ENCODE measurements at regions not wholly inside any gene's neighbourhood (a gene's known extent, or its start where the extent isn't known, plus 50 kb on each side); places are given as distances from the start of the nearest gene placed in this dataset.

- no peak for TF ChIP-seq CTCF (IDR thresholded peaks at IDR 0.05; ENCODE audit: extremely low read depth, insufficient read depth, missing control alignments)
- DNase-seq (ENCODE audit: low spot score) = no peak
- in situ Hi-C loops (cut with MboI; ENCODE audit: low pct_unique_long_range_greater_than_20kb, low sequenced_read_pairs, unreplicated experiment) = no loop called here
Observed at GRCh38 chr13:68199271-68199670, 969.1 kb upstream of the PCDH9 start.

DNA sequence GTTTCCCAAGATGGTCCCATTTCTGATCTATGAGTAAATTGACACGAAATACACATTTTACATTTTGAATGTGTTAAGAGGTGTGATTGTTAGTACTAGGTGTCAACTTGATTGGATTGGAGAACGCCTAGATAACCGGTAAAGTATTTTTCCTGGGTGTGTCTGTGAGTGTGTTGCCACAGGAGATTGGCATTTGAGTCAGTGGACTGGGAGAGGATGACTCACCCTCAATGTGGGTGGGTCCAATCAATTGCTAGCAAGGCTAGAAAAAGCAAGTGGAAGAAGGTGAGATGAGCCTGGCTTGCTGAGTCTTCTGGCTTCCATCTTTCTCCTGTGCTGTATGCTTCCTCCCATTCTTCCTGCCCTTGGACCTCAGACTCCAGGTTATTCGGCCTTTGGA is 960.7 kb upstream of the PCDH9 start:
- no peak for TF ChIP-seq CTCF (IDR thresholded peaks at IDR 0.05; ENCODE audit: extremely low read depth, insufficient read depth, missing control alignments)
- DNase-seq (ENCODE audit: low spot score) = no peak
- in situ Hi-C loops (cut with MboI; ENCODE audit: low pct_unique_long_range_greater_than_20kb, low sequenced_read_pairs, unreplicated experiment) = no loop called here

- no peak for DNase-seq (ENCODE audit: low spot score)
- no peak for TF ChIP-seq CTCF (IDR thresholded peaks at IDR 0.05; ENCODE audit: extremely low read depth, insufficient read depth, missing control alignments)
- in situ Hi-C loops (cut with MboI; ENCODE audit: low pct_unique_long_range_greater_than_20kb, low sequenced_read_pairs, unreplicated experiment) = no loop called here
Observed at GRCh38 chr13:68185444-68186141, 955.5 kb upstream of the PCDH9 start.

DNA sequence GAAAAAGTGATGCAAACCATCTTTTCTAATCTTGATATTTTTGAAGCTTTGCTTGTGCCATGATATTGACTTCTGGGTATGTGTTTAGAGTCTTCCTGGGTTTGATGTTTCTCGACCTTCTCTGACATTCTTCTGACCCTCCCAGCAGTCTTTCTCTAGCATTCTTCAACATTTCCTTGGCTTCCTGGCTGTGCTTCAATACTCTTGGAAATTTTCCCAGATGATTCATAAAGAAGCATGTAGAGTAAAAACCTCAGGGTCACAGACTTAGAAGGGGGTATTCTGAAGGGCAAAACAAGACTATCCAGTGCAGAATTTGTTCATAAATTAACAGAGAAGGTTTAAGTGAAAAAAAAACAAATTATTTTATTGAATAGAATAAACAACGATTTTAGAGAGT is 946.3 kb upstream of the PCDH9 start:
- TF ChIP-seq CTCF (IDR thresholded peaks at IDR 0.05; ENCODE audit: extremely low read depth, insufficient read depth, missing control alignments) = no peak
- in situ Hi-C loops (cut with MboI; ENCODE audit: low pct_unique_long_range_greater_than_20kb, low sequenced_read_pairs, unreplicated experiment) = no loop called here

GRCh38 chr13:68174893-68175292 is 944.8 kb upstream of the PCDH9 start:
- no peak for DNase-seq (ENCODE audit: low spot score)
- TF ChIP-seq CTCF (IDR thresholded peaks at IDR 0.05; ENCODE audit: extremely low read depth, insufficient read depth, missing control alignments) = no peak
- in situ Hi-C loops (cut with MboI; ENCODE audit: low pct_unique_long_range_greater_than_20kb, low sequenced_read_pairs, unreplicated experiment) = no loop called here

More for the DNA sequence above, 946.3 kb upstream of the PCDH9 start:
- DNase-seq (ENCODE audit: low spot score) = no peak

DNA sequence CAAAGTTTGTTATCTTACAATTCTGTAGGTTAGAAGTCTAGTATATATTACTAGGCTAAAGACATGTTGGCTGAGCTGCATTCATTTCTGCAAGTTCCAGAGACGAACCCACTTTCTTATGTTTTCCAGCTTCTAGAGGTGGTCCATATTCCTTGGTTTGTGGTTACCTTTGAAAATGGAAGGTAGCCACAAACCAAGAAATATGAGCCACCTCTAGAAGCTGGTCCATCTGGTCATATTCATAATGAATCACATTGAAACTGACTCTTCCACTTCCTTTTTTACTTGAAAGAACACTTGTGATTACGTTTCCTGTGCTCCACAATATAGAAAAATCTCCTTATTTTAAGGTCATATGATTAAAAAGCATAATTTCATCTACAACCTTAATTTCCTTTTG is 943.0 kb upstream of the PCDH9 start:
- TF ChIP-seq CTCF (IDR thresholded peaks at IDR 0.05; ENCODE audit: extremely low read depth, insufficient read depth, missing control alignments) = no peak
- no peak for DNase-seq (ENCODE audit: low spot score)
- in situ Hi-C loops (cut with MboI; ENCODE audit: low pct_unique_long_range_greater_than_20kb, low sequenced_read_pairs, unreplicated experiment) = no loop called here

Measured in GM13977 (cell line).